NCI-H748 treated with DMSO at 0.1 percent for 48 hours (cell line): ENCODE measurements at regions not wholly inside any gene's neighbourhood (a gene's known extent, or its start where the extent isn't known, plus 50 kb on each side); places are given as distances from the start of the nearest gene placed in this dataset.
"Not testable (repeated sequence)": the region's sequence is repeated elsewhere in the genome, so short reads cannot be mapped to it uniquely, and the experiment has no call there.

ENCODE experiments used
- DNase-seq: peaks from one replicate; lab custom pipeline; 2025; lab: John Stamatoyannopoulos, UW

DNA sequence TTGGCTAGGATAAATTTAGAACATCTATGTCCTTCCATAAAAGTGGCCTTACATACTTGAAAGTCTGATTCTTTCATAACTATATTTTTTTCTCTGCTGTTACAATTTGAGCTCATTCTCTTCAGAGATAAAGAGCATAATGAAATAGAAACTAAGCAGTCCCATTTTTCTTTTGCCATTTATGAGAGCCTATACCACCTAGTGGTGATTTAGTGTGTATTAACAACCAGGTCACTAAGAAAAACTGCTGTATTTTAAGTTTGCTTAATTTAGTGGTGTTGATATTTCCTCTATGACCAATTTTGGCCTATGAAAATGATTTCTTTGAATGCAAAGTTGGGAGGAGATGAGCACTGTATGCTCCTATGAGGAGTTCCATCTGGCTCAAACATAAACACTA is 88.7 kb upstream of the ZWINT start:
- DNase-seq: no peak

DNA sequence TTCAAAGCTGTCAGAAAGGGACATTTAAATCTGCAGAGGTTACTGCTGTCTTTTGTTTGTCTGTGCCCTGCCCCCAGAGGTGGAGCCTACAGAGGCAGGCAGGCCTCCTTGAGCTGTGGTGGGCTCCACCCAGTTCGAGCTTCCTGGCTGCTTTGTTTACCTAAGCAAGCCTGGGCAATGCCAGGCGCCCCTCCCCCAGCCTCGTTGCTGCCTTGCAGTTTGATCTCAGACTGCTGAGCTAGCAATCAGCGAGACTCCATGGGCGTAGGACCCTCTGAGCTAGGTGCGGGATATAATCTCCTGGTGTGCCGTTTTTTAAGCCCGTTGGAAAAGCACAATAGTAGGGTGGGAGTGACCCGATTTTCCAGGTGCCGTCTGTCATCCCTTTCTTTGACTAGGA is 86.6 kb upstream of the ZWINT start:
- not testable (repeated sequence) for DNase-seq

DNA sequence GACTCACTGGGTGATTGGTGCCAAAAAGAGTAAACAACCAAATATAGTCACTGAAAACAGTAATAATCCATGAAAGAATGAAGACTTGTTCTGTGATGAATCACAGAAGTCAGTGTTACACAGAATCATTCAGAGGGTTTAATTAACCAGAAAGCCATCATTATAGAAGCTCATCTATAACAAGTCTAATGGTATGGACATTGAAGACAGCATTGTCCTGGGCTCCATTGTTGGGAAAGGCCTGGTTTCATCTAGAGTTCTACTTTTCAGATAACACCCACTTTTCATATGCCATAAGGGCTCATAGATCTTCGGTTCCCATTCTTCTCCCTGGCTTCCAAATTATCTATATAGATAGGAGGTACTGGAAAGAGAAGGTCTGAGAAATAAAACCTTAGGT is 80.3 kb upstream of the ZWINT start:
- DNase-seq: peak; percentile 5
